ENCODE measurements at regions not wholly inside any gene's neighbourhood (a gene's known extent, or its start where the extent isn't known, plus 50 kb on each side); places are given as distances from the start of the nearest gene placed in this dataset.

GRCh38 chr1:24981631-24982005 is 51.5 kb upstream of the RUNX3 start:
- no peak for DNase-seq

GRCh38 chr1:24980836-24981630 is 51.0 kb upstream of the RUNX3 start:
- no peak for DNase-seq
